HEK293T (cell line): ENCODE measurements at regions not wholly inside any gene's neighbourhood (a gene's known extent, or its start where the extent isn't known, plus 50 kb on each side); places are given as distances from the start of the nearest gene placed in this dataset.

ENCODE experiments used
- CTCF ChIA-PET: fragments of 350-600 bp; formaldehyde crosslinking; extraction: SDS; loops from one replicate; lab custom pipeline; 2021; ENCODE audit warnings: antibody characterized with exemption, inconsistent platforms; lab: Yijun Ruan, JAX
- POLR2A ChIA-PET: fragments of 350-600 bp; formaldehyde crosslinking; extraction: SDS; loops from one replicate; lab custom pipeline; 2020; ENCODE audit warnings: antibody characterized with exemption, inconsistent platforms; lab: Yijun Ruan, JAX
- DNase-seq: peaks from one replicate; pipeline ENCODE4 v3.0.0; 2012; ENCODE audit warnings: mixed read lengths; ENCODE audit errors: extremely low spot score
- ARNT ChIP-seq: fragments of 450-650 bp; IDR thresholded peaks from 2 replicates; pipeline ENCODE4 v1.6.1; 2017; ENCODE audit warnings: mild to moderate bottlenecking
- BHLHE40 ChIP-seq: fragments of 450-650 bp; IDR thresholded peaks from 2 replicates; pipeline ENCODE4 v1.6.1; 2016; ENCODE audit warnings: mild to moderate bottlenecking, moderate library complexity, borderline replicate concordance
- CTBP1 ChIP-seq: fragments of 450-650 bp; IDR thresholded peaks from 2 replicates; pipeline ENCODE4 v1.6.1; 2016; ENCODE audit warnings: borderline replicate concordance
- ELF4 ChIP-seq: fragments of 450-650 bp; IDR thresholded peaks from 2 replicates; pipeline ENCODE4 v1.6.1; 2017; ENCODE audit warnings: antibody characterized with exemption
- FOXA1 ChIP-seq: fragments of 450-650 bp; IDR thresholded peaks from 2 replicates; pipeline ENCODE4 v1.6.1; 2016; ENCODE audit warnings: mild to moderate bottlenecking
- FOXK2 ChIP-seq: fragments of 450-650 bp; IDR thresholded peaks from 2 replicates; pipeline ENCODE4 v1.6.1; 2016; ENCODE audit warnings: mild to moderate bottlenecking
- FOXM1 ChIP-seq: fragments of 450-650 bp; IDR thresholded peaks from 2 replicates; pipeline ENCODE4 v1.6.1; 2017; ENCODE audit warnings: mild to moderate bottlenecking, borderline replicate concordance
- HDGF ChIP-seq: fragments of 450-650 bp; IDR thresholded peaks from 2 replicates; pipeline ENCODE4 v1.6.1; 2017; ENCODE audit warnings: antibody characterized with exemption, borderline replicate concordance
- L3MBTL2 ChIP-seq: fragments of 450-650 bp; conservative IDR thresholded peaks from 2 replicates; pipeline ENCODE4 v1.6.1; 2016; ENCODE audit warnings: mild to moderate bottlenecking
- LEF1 ChIP-seq: fragments of 450-650 bp; IDR thresholded peaks from 2 replicates; pipeline ENCODE4 v1.6.1; 2017; ENCODE audit warnings: mild to moderate bottlenecking, borderline replicate concordance
- NFRKB ChIP-seq: fragments of 450-650 bp; IDR thresholded peaks from 2 replicates; pipeline ENCODE4 v1.6.1; 2016; ENCODE audit warnings: mild to moderate bottlenecking, moderate library complexity
- PKNOX1 ChIP-seq: fragments of 450-650 bp; IDR thresholded peaks from 2 replicates; pipeline ENCODE4 v1.6.1; 2016
- SP1 ChIP-seq: fragments of 450-650 bp; IDR thresholded peaks from 2 replicates; pipeline ENCODE4 v1.6.1; 2017
- SUZ12 ChIP-seq: fragments of 450-650 bp; IDR thresholded peaks from 2 replicates; pipeline ENCODE4 v1.6.1; 2016; ENCODE audit warnings: mild to moderate bottlenecking
- TARDBP ChIP-seq: fragments of 450-650 bp; IDR thresholded peaks from 2 replicates; pipeline ENCODE4 v1.6.1; 2016
- ZNF384 ChIP-seq: fragments of 450-650 bp; IDR thresholded peaks from 2 replicates; pipeline ENCODE4 v1.6.1; 2016

GRCh38 chr10:10930979-10931743, 86.5 kb upstream of the CELF2 start:
- ChIA-PET POLR2A (no interaction called here), CTCF (no interaction called here)
- no peak for TF ChIP-seq HDGF
- no peak for TF ChIP-seq L3MBTL2
- no peak for TF ChIP-seq BHLHE40
- TF ChIP-seq SUZ12 = no peak
- TF ChIP-seq FOXA1 = no peak
- no peak for TF ChIP-seq LEF1
- no peak for TF ChIP-seq SP1
- no peak for TF ChIP-seq FOXM1
- no peak for TF ChIP-seq FOXK2
- no peak for TF ChIP-seq PKNOX1
- no peak for TF ChIP-seq CTBP1
- no peak for TF ChIP-seq NFRKB
- no peak for TF ChIP-seq ARNT
- no peak for TF ChIP-seq ELF4
- TF ChIP-seq ZNF384 = no peak
- no peak for TF ChIP-seq TARDBP

GRCh38 chr10:10935032-10935431, 82.6 kb upstream of the CELF2 start:
- DNase-seq = no peak
- no peak for TF ChIP-seq FOXA1
- TF ChIP-seq TARDBP = no peak
- no peak for TF ChIP-seq SUZ12
- no peak for TF ChIP-seq HDGF
- TF ChIP-seq ELF4 = no peak
- TF ChIP-seq CTBP1 = no peak
- TF ChIP-seq ZNF384 = no peak
- no peak for TF ChIP-seq ARNT
- no peak for TF ChIP-seq NFRKB
- TF ChIP-seq FOXM1 = no peak
- TF ChIP-seq BHLHE40 = no peak
- no peak for TF ChIP-seq SP1
- TF ChIP-seq PKNOX1 = no peak
- no peak for TF ChIP-seq FOXK2
- no peak for TF ChIP-seq L3MBTL2
- no peak for TF ChIP-seq LEF1
- POLR2A ChIA-PET = no interaction called here
- CTCF ChIA-PET = no interaction called here

More at GRCh38 chr10:10930979-10931743, 86.5 kb upstream of the CELF2 start:
- no peak for DNase-seq

GRCh38 chr10:10938676-10939075, 79.0 kb upstream of the CELF2 start:
- no peak for DNase-seq
- POLR2A ChIA-PET = no interaction called here
- CTCF ChIA-PET = no interaction called here
- no peak for TF ChIP-seq CTBP1

- TF ChIP-seq ZNF384 = no peak
- no peak for TF ChIP-seq L3MBTL2
- no peak for TF ChIP-seq SUZ12
- TF ChIP-seq ELF4 = no peak
- TF ChIP-seq FOXA1 = no peak
- no peak for TF ChIP-seq FOXM1
- no peak for TF ChIP-seq ARNT
- TF ChIP-seq SP1 = no peak
- no peak for TF ChIP-seq BHLHE40
- no peak for TF ChIP-seq LEF1
- no peak for TF ChIP-seq PKNOX1
- TF ChIP-seq HDGF = no peak
- no peak for TF ChIP-seq CTBP1
- no peak for TF ChIP-seq TARDBP
- TF ChIP-seq NFRKB = no peak
- CTCF ChIA-PET = no interaction called here
- POLR2A ChIA-PET = no interaction called here
- no peak for DNase-seq
These were observed 76.4 kb upstream of the CELF2 start for GRCh38 chr10:10941127-10941730.

GRCh38 chr10:10942441-10942840, 75.2 kb upstream of the CELF2 start:
- POLR2A ChIA-PET = no interaction called here

More at GRCh38 chr10:10942441-10942840, 75.2 kb upstream of the CELF2 start:
- no peak for DNase-seq
- no peak for TF ChIP-seq HDGF
- TF ChIP-seq NFRKB = no peak
- TF ChIP-seq SUZ12 = no peak
- TF ChIP-seq FOXA1 = no peak
- TF ChIP-seq L3MBTL2 = no peak
- no peak for TF ChIP-seq LEF1
- no peak for TF ChIP-seq ELF4
- TF ChIP-seq CTBP1 = no peak
- no peak for TF ChIP-seq ZNF384
- TF ChIP-seq FOXM1 = no peak
- TF ChIP-seq ARNT = no peak
- no peak for TF ChIP-seq PKNOX1
- CTCF ChIA-PET = no interaction called here
